ENCODE measurements at regions not wholly inside any gene's neighbourhood (a gene's known extent, or its start where the extent isn't known, plus 50 kb on each side); places are given as distances from the start of the nearest gene placed in this dataset.

GRCh38 chr9:26597542-26598149, 295.0 kb downstream of the CAAP1 start:
- DNase-seq (ENCODE audit: low spot score, unreplicated experiment) = no peak
- H3K9me3 Mint-ChIP-seq (ENCODE audit: low read depth) = peaks cover 3% of the 10 kb centered on the region
- TF ChIP-seq, protein P1, sequence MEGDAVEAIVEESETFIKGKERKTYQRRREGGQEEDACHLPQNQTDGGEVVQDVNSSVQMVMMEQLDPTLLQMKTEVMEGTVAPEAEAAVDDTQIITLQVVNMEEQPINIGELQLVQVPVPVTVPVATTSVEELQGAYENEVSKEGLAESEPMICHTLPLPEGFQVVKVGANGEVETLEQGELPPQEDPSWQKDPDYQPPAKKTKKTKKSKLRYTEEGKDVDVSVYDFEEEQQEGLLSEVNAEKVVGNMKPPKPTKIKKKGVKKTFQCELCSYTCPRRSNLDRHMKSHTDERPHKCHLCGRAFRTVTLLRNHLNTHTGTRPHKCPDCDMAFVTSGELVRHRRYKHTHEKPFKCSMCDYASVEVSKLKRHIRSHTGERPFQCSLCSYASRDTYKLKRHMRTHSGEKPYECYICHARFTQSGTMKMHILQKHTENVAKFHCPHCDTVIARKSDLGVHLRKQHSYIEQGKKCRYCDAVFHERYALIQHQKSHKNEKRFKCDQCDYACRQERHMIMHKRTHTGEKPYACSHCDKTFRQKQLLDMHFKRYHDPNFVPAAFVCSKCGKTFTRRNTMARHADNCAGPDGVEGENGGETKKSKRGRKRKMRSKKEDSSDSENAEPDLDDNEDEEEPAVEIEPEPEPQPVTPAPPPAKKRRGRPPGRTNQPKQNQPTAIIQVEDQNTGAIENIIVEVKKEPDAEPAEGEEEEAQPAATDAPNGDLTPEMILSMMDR (IDR thresholded peaks at IDR 0.05; ENCODE audit: unreplicated experiment) = no peak
- H3K4me1 Mint-ChIP-seq (ENCODE audit: low read depth) = no peaks in the 10 kb centered on the region
- peaks cover 1% of the 10 kb centered on the region for H3K36me3 Mint-ChIP-seq (ENCODE audit: insufficient read depth)
- no peak overlapping the region for H3K4me3 Mint-ChIP-seq (ENCODE audit: low read depth)
- H3K27me3 Mint-ChIP-seq = no peaks in the 10 kb centered on the region
- no peak overlapping the region for H3K27ac Mint-ChIP-seq

- no peaks in the 10 kb centered on the region for H3K9me3 Mint-ChIP-seq (ENCODE audit: low read depth)
- no peaks in the 10 kb centered on the region for H3K36me3 Mint-ChIP-seq (ENCODE audit: insufficient read depth)
- peaks cover 21% of the 10 kb centered on the region for H3K27me3 Mint-ChIP-seq
- TF ChIP-seq, protein P1 (IDR thresholded peaks at IDR 0.05; ENCODE audit: unreplicated experiment) = no peak
- H3K4me3 Mint-ChIP-seq (ENCODE audit: low read depth) = no peak overlapping the region
- no peak for DNase-seq (ENCODE audit: low spot score, unreplicated experiment)
- H3K4me1 Mint-ChIP-seq (ENCODE audit: low read depth) = peaks cover 11% of the 10 kb centered on the region
- H3K27ac Mint-ChIP-seq = no peak overlapping the region
These were observed 313.5 kb downstream of the CAAP1 start for GRCh38 chr9:26579056-26579455.

- H3K9me3 Mint-ChIP-seq (ENCODE audit: low read depth) = no peaks in the 10 kb centered on the region
- TF ChIP-seq, protein P1 (IDR thresholded peaks at IDR 0.05; ENCODE audit: unreplicated experiment) = no peak
- DNase-seq (ENCODE audit: low spot score, unreplicated experiment) = no peak
- peaks cover 8% of the 10 kb centered on the region for H3K27me3 Mint-ChIP-seq
- H3K27ac Mint-ChIP-seq = no peak overlapping the region
- no peaks in the 10 kb centered on the region for H3K36me3 Mint-ChIP-seq (ENCODE audit: insufficient read depth)
- no peak overlapping the region for H3K4me3 Mint-ChIP-seq (ENCODE audit: low read depth)
- H3K4me1 Mint-ChIP-seq (ENCODE audit: low read depth) = no peaks in the 10 kb centered on the region
These were observed 317.6 kb downstream of the CAAP1 start for GRCh38 chr9:26574898-26575440.

DNA sequence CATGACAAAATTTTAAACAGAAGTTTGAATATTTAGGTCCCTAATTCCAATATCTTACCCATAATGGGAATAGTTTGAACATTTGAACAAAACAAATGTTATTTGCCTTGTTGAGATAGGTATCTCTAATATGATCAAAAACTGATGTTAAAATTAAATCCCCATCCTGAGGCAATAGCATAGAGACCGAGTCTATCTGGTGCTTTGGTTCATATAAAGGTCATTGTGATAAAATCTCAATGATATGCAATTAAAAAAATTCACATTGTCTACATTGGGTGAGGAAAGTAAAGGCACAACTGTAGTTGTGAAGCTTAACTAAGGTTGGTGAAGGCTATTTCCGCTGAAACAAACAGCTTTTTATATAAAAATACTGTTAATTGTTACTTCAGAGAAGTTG, 318.3 kb downstream of the CAAP1 start:
- H3K9me3 Mint-ChIP-seq (ENCODE audit: low read depth) = no peaks in the 10 kb centered on the region
- DNase-seq (ENCODE audit: low spot score, unreplicated experiment) = no peak
- H3K27me3 Mint-ChIP-seq = peaks cover 6% of the 10 kb centered on the region
- no peak overlapping the region for H3K4me3 Mint-ChIP-seq (ENCODE audit: low read depth)
- no peaks in the 10 kb centered on the region for H3K4me1 Mint-ChIP-seq (ENCODE audit: low read depth)
- no peak overlapping the region for H3K27ac Mint-ChIP-seq
- no peaks in the 10 kb centered on the region for H3K36me3 Mint-ChIP-seq (ENCODE audit: insufficient read depth)
- TF ChIP-seq, protein P1 (IDR thresholded peaks at IDR 0.05; ENCODE audit: unreplicated experiment) = no peak

- Mint-ChIP-seq H3K4me1 (ENCODE audit: low read depth) (no peaks in the 10 kb centered on the region), H3K27ac (no peak overlapping the region), H3K36me3 (ENCODE audit: insufficient read depth) (no peaks in the 10 kb centered on the region)
These were observed 324.6 kb downstream of the CAAP1 start for GRCh38 chr9:26567976-26568375.

More at GRCh38 chr9:26567976-26568375, 324.6 kb downstream of the CAAP1 start:
- TF ChIP-seq, protein P1 (IDR thresholded peaks at IDR 0.05; ENCODE audit: unreplicated experiment) = no peak
- no peak overlapping the region for H3K4me3 Mint-ChIP-seq (ENCODE audit: low read depth)
- H3K9me3 Mint-ChIP-seq (ENCODE audit: low read depth) = no peaks in the 10 kb centered on the region
- H3K27me3 Mint-ChIP-seq = peaks cover 3% of the 10 kb centered on the region
- DNase-seq (ENCODE audit: low spot score, unreplicated experiment) = no peak
